Neural cell (in vitro differentiated cells): ENCODE measurements at regions not wholly inside any gene's neighbourhood (a gene's known extent, or its start where the extent isn't known, plus 50 kb on each side); places are given as distances from the start of the nearest gene placed in this dataset.

Source experiments
- H2AFZ ChIP-seq: fragments of 200-600, 300-800 bp; sonication (generic), shearing (Covaris generic); 2 replicates; pipeline ENCODE4 v1.6.0; 2014; ENCODE audit warnings: low read depth, mild to moderate bottlenecking, antibody characterized with exemption, low read length, moderate library complexity
- H3F3A ChIP-seq: fragments of 200-600 bp; shearing (Covaris generic); 2 replicates; pipeline ENCODE4 v1.6.1; 2016; ENCODE audit warnings: mild to moderate bottlenecking, moderate library complexity, mixed read lengths, antibody characterized with exemption, low read length; ENCODE audit not compliant: insufficient read depth, poor library complexity, severe bottlenecking
- H3K27ac ChIP-seq: fragments of 200-600, 300-800 bp; sonication (generic), shearing (Covaris generic); 2 replicates; pipeline ENCODE4 v1.5.1; 2014; ENCODE audit warnings: mild to moderate bottlenecking, low read length, moderate library complexity
- H3K27me3 ChIP-seq: fragments of 300-800, 200-600 bp; sonication (generic), shearing (Covaris generic); 2 replicates; pipeline ENCODE4 v1.6.0; 2014; ENCODE audit warnings: mild to moderate bottlenecking, low read depth, low read length, moderate library complexity; ENCODE audit not compliant: insufficient read depth
- H3K36me3 ChIP-seq: fragments of 300-800, 200-600 bp; sonication (generic), shearing (Covaris generic); 2 replicates; pipeline ENCODE4 v1.5.1; 2014; ENCODE audit warnings: mild to moderate bottlenecking, antibody characterized with exemption, low read length, moderate library complexity; ENCODE audit not compliant: insufficient read depth
- H3K4me2 ChIP-seq: fragments of 300-800, 200-600 bp; sonication (generic), shearing (Covaris generic); 2 replicates; pipeline ENCODE4 v1.6.0; 2014; ENCODE audit warnings: mild to moderate bottlenecking, low read length
- H3K4me3 ChIP-seq: fragments of 300-800, 200-600 bp; sonication (generic), shearing (Covaris generic); 2 replicates; pipeline ENCODE4 v1.5.1; 2014; ENCODE audit warnings: mild to moderate bottlenecking, low read length, moderate library complexity
- H3K79me2 ChIP-seq: fragments of 200-600 bp; shearing (Covaris generic); replicated peaks from 2 replicates; pipeline ENCODE4 v1.6.0; 2014; ENCODE audit warnings: mild to moderate bottlenecking, low read length, moderate library complexity; ENCODE audit not compliant: insufficient read depth
- H3K9ac ChIP-seq: fragments of 300-800, 200-600 bp; sonication (generic), shearing (Covaris generic); 2 replicates; pipeline ENCODE4 v1.6.1; 2016; ENCODE audit warnings: mild to moderate bottlenecking, low read length, mixed read lengths
- H3K9me2 ChIP-seq: fragments of 200-600 bp; shearing (Covaris generic); 2 replicates; pipeline ENCODE4 v1.6.1; 2016; ENCODE audit warnings: mild to moderate bottlenecking, low read length, mixed read lengths; ENCODE audit not compliant: insufficient read depth
- H3K9me3 ChIP-seq: fragments of 200-600, 300-800 bp; sonication (generic), shearing (Covaris generic); 2 replicates; pipeline ENCODE4 v1.6.1; 2016; ENCODE audit warnings: mild to moderate bottlenecking, mixed run types, low read length, moderate library complexity, mixed read lengths
- H4K20me1 ChIP-seq: fragments of 200-600 bp; shearing (Covaris generic); 2 replicates; pipeline ENCODE4 v1.6.1; 2016; ENCODE audit warnings: mild to moderate bottlenecking, mixed run types; ENCODE audit not compliant: insufficient read depth
- EZH2 ChIP-seq: fragments of 200-600, 300-800 bp; shearing (Covaris generic), sonication (generic); IDR thresholded peaks from 2 replicates; pipeline ENCODE4 v1.6.1; 2014; ENCODE audit warnings: antibody characterized with exemption, low read length, borderline replicate concordance, mild to moderate bottlenecking; ENCODE audit not compliant: insufficient read depth, poor library complexity, severe bottlenecking
- REST ChIP-seq: IDR thresholded peaks from 2 replicates; pipeline ENCODE4 v1.6.1; 2012; ENCODE audit warnings: borderline replicate concordance

- Histone ChIP-seq H4K20me1 (no peaks in the 10 kb centered on the region), H3K36me3 (no peaks in the 10 kb centered on the region), H3K79me2 (no peaks in the 10 kb centered on the region), H3K27me3 (no peaks in the 10 kb centered on the region), H3K9me3 (no peaks in the 10 kb centered on the region), H3K9ac (no peak overlapping the region), H3K4me2 (no peak overlapping the region), H3K27ac (no peak overlapping the region), H3F3A (no peaks in the 10 kb centered on the region), H3K4me3 (no peak overlapping the region), H2AFZ (no peak overlapping the region), H3K9me2 (no peaks in the 10 kb centered on the region)
- TF ChIP-seq EZH2 (no peak), REST (no peak)
Measured at GRCh38 chr16:89043636-89044417, 49.8 kb upstream of the ACSF3 start.
